ENCODE measurements at regions not wholly inside any gene's neighbourhood (a gene's known extent, or its start where the extent isn't known, plus 50 kb on each side); places are given as distances from the start of the nearest gene placed in this dataset.

DNA sequence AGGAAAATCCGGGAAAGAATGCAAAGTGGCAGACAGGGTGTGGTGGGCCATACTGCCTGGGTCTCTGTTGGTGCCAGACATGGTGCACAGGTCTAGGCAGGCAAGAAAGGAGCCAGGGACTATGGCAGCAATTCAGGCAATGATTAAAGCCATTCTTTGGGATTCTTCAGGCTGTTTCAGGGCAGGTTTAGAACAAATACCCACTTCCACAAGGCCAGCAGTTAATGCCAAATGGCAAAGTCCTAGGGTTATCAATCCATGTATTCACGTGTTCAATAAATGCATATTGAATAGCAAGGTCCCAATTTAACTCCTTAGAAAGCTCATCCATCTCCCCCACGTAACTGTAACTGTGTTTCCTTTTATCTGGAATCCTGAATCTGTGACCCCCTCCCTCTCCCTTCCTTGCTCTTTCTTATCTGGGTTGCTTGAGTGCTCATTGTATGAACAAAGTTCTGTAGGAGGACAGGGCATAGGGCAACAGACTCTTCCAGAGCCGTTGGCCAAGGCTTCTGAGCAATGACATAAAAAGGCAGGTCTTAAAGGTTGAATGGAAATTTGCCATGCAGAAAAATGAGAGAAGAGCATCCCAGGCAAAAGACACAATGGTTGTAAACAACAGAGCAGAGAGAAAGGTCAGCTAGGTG lies 146.8 kb upstream of the KLHL29 start:
- intact Hi-C loops (cut with DNase I), result no loop called here
- 67 to 71% (median 69%) methylated on average over 4 of the region's 4 CpGs for WGBS, 3 donors

DNA sequence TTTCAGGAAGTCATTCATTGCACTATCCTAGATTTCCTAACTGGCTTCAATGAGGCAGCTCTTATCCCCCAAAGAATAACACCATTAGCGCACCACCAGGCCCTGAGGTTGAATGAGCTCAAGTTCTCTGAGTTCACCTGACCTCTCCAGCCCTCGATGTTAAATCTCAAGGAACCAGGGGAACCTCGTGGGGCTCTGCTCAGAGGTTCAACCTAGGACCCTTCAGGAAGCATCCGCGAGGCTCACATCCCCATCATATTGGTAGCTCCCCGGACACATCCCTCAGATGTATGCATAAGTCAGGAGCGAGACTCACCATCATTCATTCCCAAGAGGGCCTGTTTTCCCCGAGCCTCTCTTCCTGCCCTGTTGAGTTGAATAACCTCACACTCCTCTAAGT lies 145.6 kb upstream of the KLHL29 start:
- H3K36me3 ChIP-seq, result no peaks in the 10 kb centered on the region
- H3K9me3 ChIP-seq, result no peaks in the 10 kb centered on the region
- WGBS, 3 donors, result 94 to 97% (median 94%) methylated on average over 8 of the region's 8 CpGs
- intact Hi-C loops (cut with DNase I), result no loop called here
- no peak overlapping the region for H3K4me3 ChIP-seq
- H3K27ac ChIP-seq, result no peak overlapping the region
- H3K4me1 ChIP-seq (ENCODE audit: insufficient read depth), result no peaks in the 10 kb centered on the region
- TF ChIP-seq, protein P1, sequence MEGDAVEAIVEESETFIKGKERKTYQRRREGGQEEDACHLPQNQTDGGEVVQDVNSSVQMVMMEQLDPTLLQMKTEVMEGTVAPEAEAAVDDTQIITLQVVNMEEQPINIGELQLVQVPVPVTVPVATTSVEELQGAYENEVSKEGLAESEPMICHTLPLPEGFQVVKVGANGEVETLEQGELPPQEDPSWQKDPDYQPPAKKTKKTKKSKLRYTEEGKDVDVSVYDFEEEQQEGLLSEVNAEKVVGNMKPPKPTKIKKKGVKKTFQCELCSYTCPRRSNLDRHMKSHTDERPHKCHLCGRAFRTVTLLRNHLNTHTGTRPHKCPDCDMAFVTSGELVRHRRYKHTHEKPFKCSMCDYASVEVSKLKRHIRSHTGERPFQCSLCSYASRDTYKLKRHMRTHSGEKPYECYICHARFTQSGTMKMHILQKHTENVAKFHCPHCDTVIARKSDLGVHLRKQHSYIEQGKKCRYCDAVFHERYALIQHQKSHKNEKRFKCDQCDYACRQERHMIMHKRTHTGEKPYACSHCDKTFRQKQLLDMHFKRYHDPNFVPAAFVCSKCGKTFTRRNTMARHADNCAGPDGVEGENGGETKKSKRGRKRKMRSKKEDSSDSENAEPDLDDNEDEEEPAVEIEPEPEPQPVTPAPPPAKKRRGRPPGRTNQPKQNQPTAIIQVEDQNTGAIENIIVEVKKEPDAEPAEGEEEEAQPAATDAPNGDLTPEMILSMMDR (IDR thresholded peaks at IDR 0.05), result no peak
- TF ChIP-seq EP300 (IDR thresholded peaks at IDR 0.05) (no peak), POLR2A (IDR thresholded peaks at IDR 0.05) (no peak)
- no peaks in the 10 kb centered on the region for H3K27me3 ChIP-seq
- no peak for DNase-seq

More for the DNA sequence above, 146.8 kb upstream of the KLHL29 start:
- no peak for DNase-seq
- no peaks in the 10 kb centered on the region for H3K9me3 ChIP-seq
- H3K27ac ChIP-seq, result no peak overlapping the region
- H3K4me3 ChIP-seq, result no peak overlapping the region
- H3K27me3 ChIP-seq, result no peaks in the 10 kb centered on the region
- H3K36me3 ChIP-seq, result no peaks in the 10 kb centered on the region
- H3K4me1 ChIP-seq (ENCODE audit: insufficient read depth), result no peaks in the 10 kb centered on the region
- TF ChIP-seq EP300 (IDR thresholded peaks at IDR 0.05) (no peak), POLR2A (IDR thresholded peaks at IDR 0.05) (no peak)

GRCh38 chr2:23241121-23241520 lies 143.9 kb upstream of the KLHL29 start:
- intact Hi-C loops (cut with DNase I), result no loop called here
- no peaks in the 10 kb centered on the region for H3K9me3 ChIP-seq
- H3K27ac ChIP-seq, result no peak overlapping the region
- DNase-seq, result no peak
- WGBS, 3 donors, result 63 to 92% (median 83%) methylated on average over 1 of the region's 1 CpG
- no peak overlapping the region for H3K4me3 ChIP-seq
- no peaks in the 10 kb centered on the region for H3K36me3 ChIP-seq
- TF ChIP-seq, protein P1 (IDR thresholded peaks at IDR 0.05), result no peak
- TF ChIP-seq POLR2A (IDR thresholded peaks at IDR 0.05) (no peak), EP300 (IDR thresholded peaks at IDR 0.05) (no peak)
- no peaks in the 10 kb centered on the region for H3K4me1 ChIP-seq (ENCODE audit: insufficient read depth)
- no peaks in the 10 kb centered on the region for H3K27me3 ChIP-seq

DNA sequence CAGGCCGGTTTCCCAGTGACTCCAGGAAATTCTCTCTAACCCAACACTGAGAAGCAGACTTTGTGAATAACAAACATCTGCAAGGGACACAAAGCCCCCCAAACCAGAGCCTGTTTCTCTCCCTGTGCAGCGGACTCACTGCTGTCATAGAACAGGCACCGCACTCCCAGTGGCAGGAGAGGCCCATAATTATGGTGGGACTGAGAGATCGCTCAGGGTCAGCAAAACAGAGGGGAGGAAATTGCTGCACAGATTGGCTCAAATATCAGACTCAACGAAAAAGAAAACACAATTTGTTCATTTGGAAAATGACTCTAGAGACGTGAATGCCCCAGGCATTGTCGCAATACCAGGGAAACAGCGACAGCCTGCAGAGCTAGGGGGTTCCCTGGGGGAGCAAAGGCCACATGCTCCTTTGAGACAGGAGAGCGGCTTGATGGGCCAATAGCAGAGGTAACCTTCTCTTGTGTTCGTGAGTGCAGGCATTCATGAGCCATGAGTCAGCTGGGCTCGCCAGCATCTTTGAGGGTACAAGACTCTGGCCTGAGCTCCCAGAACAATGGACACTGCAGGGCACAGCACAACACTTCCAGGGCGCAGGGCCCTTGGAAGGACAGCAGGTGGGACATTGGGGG lies 143.3 kb upstream of the KLHL29 start:
- intact Hi-C loops (cut with DNase I), result no loop called here
- H3K27me3 ChIP-seq, result no peaks in the 10 kb centered on the region
- no peaks in the 10 kb centered on the region for H3K36me3 ChIP-seq
- H3K4me1 ChIP-seq (ENCODE audit: insufficient read depth), result no peaks in the 10 kb centered on the region
- TF ChIP-seq POLR2A (IDR thresholded peaks at IDR 0.05), result no peak
- TF ChIP-seq EP300 (IDR thresholded peaks at IDR 0.05), result no peak
- TF ChIP-seq, protein P1 (IDR thresholded peaks at IDR 0.05), result no peak
- H3K27ac ChIP-seq, result no peak overlapping the region
- WGBS, 3 donors, result 80 to 87% (median 84%) methylated on average over 12 of the region's 12 CpGs
- no peaks in the 10 kb centered on the region for H3K9me3 ChIP-seq
- H3K4me3 ChIP-seq, result no peak overlapping the region
- no peak for DNase-seq

GRCh38 chr2:23243073-23243659 lies 141.8 kb upstream of the KLHL29 start:
- Histone ChIP-seq H3K27me3 (no peaks in the 10 kb centered on the region), H3K4me3 (no peak overlapping the region), H3K4me1 (ENCODE audit: insufficient read depth) (no peaks in the 10 kb centered on the region), H3K9me3 (no peaks in the 10 kb centered on the region), H3K36me3 (no peaks in the 10 kb centered on the region), H3K27ac (no peak overlapping the region)
- TF ChIP-seq EP300 (IDR thresholded peaks at IDR 0.05) (no peak), POLR2A (IDR thresholded peaks at IDR 0.05) (no peak)
- TF ChIP-seq, protein P1 (IDR thresholded peaks at IDR 0.05), result no peak
- no peak for DNase-seq
- WGBS, 3 donors, result 83 to 90% (median 83%) methylated on average over 5 of the region's 5 CpGs
- intact Hi-C loops (cut with DNase I), result no loop called here

Measured in ovary (tissue), 7 donors.